Activated CD4-positive, alpha-beta T cell treated with anti-CD3 and anti-CD28 coated beads for 24 hours (primary cell): ENCODE measurements at regions not wholly inside any gene's neighbourhood (a gene's known extent, or its start where the extent isn't known, plus 50 kb on each side); places are given as distances from the start of the nearest gene placed in this dataset.

Experiments
- DNase-seq, 2 donors: peaks; one replicate each; pipeline ENCODE4 v3.0.0-alpha.2; 2020; ENCODE audit warnings: low read depth in 2 of 2

DNA sequence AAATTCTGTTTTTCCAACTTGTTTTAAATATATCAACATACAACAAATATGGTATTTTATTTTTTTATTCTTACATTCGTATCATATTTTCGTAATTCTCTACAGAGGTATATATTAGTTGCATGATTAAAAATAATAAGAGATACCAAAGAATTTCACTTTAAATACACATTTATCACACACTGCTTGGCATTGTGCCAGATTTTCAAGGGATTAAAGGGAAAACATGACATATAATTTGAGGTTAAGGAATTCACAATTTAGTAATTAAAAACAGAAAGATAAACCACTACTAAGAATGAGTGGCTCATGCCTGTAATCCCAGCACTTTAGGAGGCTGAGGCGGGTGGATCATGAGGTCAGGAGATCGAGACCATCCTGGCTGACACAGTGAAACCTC lies 484.7 kb upstream of the SORCS1 start:
- no peak for DNase-seq

GRCh38 chr10:107647462-107647861 lies 483.0 kb upstream of the SORCS1 start:
- no peak for DNase-seq

GRCh38 chr10:107631876-107632275 lies 467.4 kb upstream of the SORCS1 start:
- no peak for DNase-seq

GRCh38 chr10:107626862-107627261 lies 462.4 kb upstream of the SORCS1 start:
- no peak for DNase-seq

GRCh38 chr10:107623292-107623691 lies 458.8 kb upstream of the SORCS1 start:
- no peak for DNase-seq

- DNase-seq, result no peak
These were observed 454.6 kb upstream of the SORCS1 start for GRCh38 chr10:107619139-107619538.

DNA sequence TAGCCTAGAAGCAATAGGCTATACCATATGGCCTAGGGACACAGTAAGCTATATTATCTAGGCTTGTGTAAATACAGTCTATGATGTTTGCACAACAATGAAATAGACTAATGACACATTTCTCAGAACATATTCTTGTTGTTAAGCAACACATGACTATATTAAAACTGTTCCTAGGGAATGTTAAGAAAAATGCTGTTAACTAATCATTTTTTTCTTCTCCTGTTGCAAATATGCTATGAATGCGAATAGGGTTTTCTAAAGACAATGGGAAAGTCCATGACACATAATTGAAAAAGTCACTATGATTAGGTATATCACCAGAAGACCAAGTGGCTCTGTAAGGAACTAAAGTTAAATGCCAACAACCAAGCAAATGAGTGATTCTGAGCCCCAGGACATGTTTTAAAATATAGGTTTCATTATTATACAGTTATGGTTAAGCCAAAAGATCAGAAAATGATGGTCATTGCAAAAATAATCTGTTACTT lies 454.0 kb upstream of the SORCS1 start:
- DNase-seq, result no peak

- DNase-seq, result no peak
These were observed 452.2 kb upstream of the SORCS1 start for GRCh38 chr10:107616463-107617410.

DNA sequence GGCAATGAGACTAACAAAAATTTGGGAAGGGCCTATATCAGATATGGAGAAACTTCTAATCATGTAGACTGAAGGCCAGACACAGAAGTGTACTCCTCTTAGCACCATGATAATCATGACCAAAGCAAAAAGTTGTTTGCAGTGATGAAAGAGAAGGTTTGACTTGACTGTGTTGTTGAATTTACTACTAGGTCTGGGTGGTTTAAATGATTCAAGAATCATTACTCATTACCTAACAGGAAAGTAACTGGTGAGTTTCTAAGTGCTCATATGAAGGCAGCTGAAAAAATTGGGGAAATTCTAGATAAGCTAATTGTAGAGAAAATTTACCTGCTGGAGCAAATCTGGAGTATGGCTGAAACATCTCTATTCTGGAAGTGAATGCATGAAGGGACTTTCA lies 451.5 kb upstream of the SORCS1 start:
- no peak for DNase-seq

GRCh38 chr10:107614939-107615685 lies 450.6 kb upstream of the SORCS1 start:
- DNase-seq, result no peak

DNA sequence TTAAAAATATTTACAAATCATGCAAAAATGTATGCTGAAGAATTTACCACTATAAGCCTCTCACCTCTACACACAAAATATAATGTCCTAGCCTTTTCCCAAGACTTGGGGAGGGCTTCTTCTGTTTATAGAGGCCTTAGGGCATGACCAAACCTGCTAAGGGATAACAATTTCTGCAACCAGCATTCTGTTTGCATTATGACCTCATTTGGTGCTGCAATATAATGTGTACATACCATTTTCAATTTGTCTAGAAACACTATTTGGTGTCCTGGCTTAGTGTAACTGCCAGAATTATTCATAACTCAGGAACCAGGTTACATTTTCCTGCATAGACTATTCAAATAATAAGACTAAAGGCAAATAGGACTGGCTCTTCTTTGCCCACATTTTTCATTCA lies 446.6 kb upstream of the SORCS1 start:
- DNase-seq, result no peak

DNA sequence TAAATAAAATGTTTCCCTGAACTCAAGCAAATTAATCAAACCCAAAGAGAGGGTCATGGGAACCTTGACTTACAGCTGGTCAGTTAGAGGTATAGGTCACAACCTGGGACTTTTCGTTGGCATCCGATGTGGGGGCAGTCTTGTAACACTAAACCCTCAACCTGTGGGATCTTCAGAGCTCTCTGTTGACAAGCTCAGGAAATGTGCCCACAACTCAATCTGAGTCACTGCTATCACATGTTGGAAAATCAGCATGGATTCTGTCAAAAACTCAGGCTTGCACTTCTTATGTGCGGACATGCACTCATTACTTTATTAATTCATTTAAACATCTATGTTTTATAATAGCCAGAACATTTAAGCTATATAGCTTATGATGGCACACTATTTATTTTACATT lies 424.6 kb upstream of the SORCS1 start:
- no peak for DNase-seq

DNA sequence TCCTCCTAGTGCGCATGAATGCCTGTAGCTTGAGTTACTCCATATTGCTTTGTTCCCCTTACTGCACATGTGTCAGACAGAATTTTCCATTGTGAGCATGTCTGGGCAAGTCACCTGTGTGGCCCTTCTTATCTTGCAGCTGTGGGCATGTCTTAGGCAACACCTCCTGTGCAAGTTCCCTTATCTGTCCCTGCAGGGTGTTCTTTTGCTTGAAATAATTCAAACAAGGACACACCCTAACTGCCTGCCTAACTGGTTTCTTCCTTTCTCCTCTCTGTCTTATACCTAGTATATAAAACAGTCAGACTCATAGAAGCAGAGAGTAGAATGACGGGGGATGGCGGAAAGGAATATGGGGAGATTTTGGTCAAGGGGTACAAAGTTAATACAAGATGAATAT lies 421.1 kb upstream of the SORCS1 start:
- DNase-seq, result no peak

DNA sequence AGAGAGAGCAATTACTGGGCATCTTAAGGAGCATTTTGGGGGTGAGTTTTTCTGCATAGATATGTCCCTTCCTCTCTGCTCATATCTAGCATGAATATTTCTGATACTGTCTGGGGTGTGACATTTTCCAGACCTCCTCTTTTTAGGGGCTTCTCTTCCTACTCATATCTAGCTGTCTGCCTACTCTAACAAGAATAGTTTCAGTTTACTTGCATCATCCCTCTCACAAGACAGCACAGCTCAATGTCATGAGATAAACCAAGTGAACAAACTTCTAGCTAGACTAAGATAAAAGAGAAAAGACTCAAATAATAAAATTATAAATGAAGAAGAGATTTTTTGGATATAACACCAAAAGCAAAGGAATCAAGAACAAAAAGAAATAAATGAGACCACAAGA lies 419.5 kb upstream of the SORCS1 start:
- no peak for DNase-seq

DNA sequence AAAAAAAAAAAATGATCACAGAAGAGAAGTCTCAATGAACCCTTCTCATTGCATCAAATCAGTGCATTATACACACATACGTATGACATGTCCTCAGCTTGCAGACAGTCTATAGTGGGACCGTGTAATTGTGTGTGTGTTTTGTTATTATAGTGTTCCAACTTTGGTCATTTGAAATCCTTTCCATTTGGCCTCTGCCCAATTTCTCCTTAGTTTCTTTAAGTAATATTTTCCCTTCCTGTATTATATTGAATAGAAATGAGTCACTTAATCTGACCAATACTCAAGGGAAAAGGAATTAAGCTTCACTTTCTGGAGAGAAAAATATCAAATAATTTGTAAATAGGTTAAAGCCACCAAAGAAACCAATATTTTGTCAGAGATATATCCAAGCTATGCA lies 415.5 kb upstream of the SORCS1 start:
- no peak for DNase-seq

DNA sequence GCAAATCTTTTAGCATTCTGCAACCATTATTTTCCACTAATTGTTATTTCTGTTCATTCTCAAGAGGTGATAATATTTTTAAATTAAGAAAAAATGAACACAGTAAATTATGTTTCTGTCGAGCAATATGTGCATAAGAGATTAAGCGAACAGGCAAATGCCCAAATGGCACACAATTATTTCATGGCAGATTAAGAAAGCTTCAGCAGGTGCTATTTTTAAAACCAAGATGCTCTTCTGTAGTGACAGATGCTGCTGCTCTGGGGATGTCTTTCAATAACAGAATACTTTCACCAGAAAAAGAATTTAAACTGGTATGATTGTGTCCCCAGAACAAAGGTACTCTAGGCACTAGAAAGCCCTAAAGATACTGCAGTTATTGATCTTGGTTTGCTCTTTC lies 412.7 kb upstream of the SORCS1 start:
- DNase-seq, result no peak

DNA sequence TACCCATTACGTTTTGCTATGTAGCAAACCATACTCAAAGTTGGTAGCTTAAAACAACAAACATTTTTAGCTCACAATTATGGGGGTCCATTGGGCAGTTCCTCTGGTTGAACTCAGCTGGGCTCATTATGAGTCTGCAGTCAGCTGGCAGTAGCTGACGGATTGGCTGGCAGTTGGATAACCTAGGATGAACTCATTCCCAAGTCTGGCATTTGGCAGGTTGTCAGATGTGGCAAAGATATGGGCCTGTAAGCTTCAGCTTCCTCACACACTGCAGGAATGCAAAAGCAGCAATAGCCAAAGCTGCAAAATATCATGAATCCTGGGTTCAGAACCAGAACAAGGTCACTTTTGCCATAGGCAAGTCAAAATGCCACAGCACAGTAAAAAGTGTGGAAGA lies 412.2 kb upstream of the SORCS1 start:
- DNase-seq, result no peak

GRCh38 chr10:107565014-107565413 lies 400.5 kb upstream of the SORCS1 start:
- DNase-seq, result no peak

DNA sequence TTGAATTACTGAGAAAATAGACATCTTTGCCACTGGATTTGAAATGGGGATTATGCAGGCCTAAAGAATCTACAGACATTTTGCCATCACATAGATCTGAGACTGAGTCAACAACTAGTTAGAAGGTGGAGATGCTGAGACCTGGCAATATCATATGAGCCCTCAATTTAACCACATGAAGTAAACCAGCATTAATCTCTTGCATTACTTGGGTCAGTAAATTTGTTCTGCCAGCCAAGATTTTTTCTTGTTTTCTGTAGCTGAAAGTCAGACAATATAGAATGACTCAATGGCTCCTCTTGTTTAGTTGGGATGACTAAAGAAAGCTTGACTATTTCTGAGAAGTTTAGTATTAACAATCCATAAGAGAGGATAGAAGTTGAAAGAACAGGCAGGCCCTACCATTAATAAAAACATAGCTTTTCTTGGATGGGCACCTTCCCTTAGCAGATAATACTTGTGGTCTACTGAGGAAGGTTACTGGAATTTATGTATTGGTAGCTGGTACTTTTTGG lies 396.7 kb upstream of the SORCS1 start:
- DNase-seq, result no peak

DNA sequence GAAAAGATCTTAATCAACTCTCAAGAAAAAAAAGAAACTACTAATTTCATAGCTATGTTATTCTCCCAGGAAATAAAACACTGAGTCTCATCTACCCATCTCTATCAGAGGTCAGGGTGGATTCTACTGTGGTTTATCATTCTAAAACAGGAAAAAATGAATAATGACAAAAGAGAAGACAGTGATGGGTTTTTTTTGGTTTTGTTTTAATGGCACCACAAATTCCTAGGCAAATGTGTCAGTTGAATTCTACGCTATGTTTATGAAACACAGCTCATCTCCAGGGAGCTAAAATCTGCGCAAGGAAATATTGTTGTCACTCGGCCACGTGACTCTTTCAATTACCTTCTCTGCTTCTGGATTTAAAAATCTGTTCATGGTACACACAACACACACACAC lies 393.4 kb upstream of the SORCS1 start:
- no peak for DNase-seq

DNA sequence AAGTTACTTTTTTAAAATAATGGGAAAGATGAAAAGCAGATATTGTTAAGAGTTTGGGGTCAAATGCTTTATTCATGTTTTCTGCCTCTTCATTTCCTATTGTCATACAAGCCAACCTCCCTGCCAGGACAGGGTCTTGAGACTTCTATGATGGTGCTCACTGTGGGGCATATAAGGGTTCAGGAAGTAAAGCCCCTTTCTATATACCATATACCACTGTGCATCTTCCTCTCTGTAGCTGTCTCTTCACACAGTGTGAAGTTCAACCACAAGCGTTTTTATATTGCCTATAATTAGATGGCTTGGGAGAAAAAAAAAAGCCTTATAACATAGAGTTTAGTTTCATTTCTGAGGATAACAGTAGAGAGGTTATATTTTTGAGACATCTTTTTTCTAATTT lies 389.8 kb upstream of the SORCS1 start:
- no peak for DNase-seq

- DNase-seq, result no peak
These were observed 389.0 kb upstream of the SORCS1 start for GRCh38 chr10:107553470-107553869.

DNA sequence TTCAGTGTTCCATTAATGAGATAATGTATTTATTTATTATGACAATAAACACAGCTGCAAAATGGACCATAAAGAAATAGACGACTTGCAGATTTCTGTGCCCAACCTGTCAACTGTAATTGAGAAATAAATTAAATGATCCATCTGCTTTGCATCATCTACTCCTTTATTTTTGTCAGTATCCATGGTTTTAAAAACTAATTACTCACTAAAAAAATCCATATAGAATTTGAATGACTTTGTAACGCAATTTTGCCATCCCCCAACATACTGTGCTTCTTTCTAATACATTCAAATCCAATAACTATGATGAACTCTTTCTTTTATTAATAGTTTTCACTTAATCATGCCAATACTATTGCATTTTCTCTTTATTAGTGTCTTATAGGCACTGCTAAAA lies 388.5 kb upstream of the SORCS1 start:
- DNase-seq, result no peak
